Testis (tissue), 2 donors: ENCODE measurements at regions not wholly inside any gene's neighbourhood (a gene's known extent, or its start where the extent isn't known, plus 50 kb on each side); places are given as distances from the start of the nearest gene placed in this dataset.

ENCODE experiments used
- POLR2A ChIP-seq: fragments of 450-650 bp; IDR thresholded peaks from one replicate; pipeline ENCODE4 v1.6.1; 2017; ENCODE audit warnings: antibody characterized with exemption, mild to moderate bottlenecking, moderate library complexity
- TF ChIP-seq, protein P1 (sequence below), 3 experiments: fragments of 450-650 bp in 2 of 3; fragments of 200-600 bp in 1 of 3; sonication (generic) in 1 of 3; IDR thresholded peaks; one replicate each; pipeline ENCODE4 v1.5.1; 2016 to 2019; ENCODE audit warnings: antibody characterized with exemption in 3 of 3, mild to moderate bottlenecking in 2 of 3, moderate library complexity in 1 of 3

- no peak for TF ChIP-seq POLR2A
- TF ChIP-seq, protein P1, sequence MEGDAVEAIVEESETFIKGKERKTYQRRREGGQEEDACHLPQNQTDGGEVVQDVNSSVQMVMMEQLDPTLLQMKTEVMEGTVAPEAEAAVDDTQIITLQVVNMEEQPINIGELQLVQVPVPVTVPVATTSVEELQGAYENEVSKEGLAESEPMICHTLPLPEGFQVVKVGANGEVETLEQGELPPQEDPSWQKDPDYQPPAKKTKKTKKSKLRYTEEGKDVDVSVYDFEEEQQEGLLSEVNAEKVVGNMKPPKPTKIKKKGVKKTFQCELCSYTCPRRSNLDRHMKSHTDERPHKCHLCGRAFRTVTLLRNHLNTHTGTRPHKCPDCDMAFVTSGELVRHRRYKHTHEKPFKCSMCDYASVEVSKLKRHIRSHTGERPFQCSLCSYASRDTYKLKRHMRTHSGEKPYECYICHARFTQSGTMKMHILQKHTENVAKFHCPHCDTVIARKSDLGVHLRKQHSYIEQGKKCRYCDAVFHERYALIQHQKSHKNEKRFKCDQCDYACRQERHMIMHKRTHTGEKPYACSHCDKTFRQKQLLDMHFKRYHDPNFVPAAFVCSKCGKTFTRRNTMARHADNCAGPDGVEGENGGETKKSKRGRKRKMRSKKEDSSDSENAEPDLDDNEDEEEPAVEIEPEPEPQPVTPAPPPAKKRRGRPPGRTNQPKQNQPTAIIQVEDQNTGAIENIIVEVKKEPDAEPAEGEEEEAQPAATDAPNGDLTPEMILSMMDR (IDR thresholded peaks at IDR 0.05): no peak
These were observed 62.9 kb upstream of the PGRMC2 start for GRCh38 chr4:128350449-128351045.
